ENCODE measurements at regions not wholly inside any gene's neighbourhood (a gene's known extent, or its start where the extent isn't known, plus 50 kb on each side); places are given as distances from the start of the nearest gene placed in this dataset.

GRCh38 chr1:101408212-101409042 is 171.6 kb downstream of the S1PR1 start:
- TF ChIP-seq CTCF (IDR thresholded peaks at IDR 0.05), result no peak
- no peak for TF ChIP-seq EP300 (IDR thresholded peaks at IDR 0.05; ENCODE audit: low read depth)
- TF ChIP-seq POLR2A (IDR thresholded peaks at IDR 0.05), result no peak
- TF ChIP-seq POLR2AphosphoS5 (IDR thresholded peaks at IDR 0.05), result no peak
